ENCODE measurements at regions not wholly inside any gene's neighbourhood (a gene's known extent, or its start where the extent isn't known, plus 50 kb on each side); places are given as distances from the start of the nearest gene placed in this dataset.
"Not testable (repeated sequence)": the region's sequence is repeated elsewhere in the genome, so short reads cannot be mapped to it uniquely, and the experiment has no call there.

- WGBS, result 88% methylated on average over 2 of the region's 2 CpGs
- no peaks in the 10 kb centered on the region for H3K4me1 ChIP-seq
Observed at GRCh38 chr16:66020046-66020445, 346.4 kb upstream of the CDH5 start.

DNA sequence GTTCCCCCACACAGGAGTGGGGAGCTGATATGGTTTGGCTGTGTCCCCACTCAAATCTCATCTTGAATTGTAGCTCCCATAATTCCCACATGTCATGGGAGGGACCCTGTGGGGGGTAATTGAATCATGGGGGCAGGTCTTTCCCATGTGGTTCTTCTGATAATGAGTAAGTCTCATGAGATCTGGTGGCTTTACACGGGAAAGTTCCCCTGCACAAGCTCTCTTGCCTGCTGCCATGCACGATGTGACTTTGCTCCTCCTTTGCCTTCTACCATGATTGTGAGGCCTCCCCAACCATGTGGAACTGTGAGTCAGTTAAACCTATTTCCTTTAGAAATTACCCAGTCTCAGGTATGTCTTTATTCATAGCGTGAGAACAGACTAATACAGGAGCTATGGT, 347.0 kb upstream of the CDH5 start:
- H3K4me3 ChIP-seq; H3K36me3 ChIP-seq; H3K27ac ChIP-seq; H3K27me3 ChIP-seq; H3K4me1 ChIP-seq; DNase-seq (ENCODE audit: low spot score in 2 of 2); H3K9me3 ChIP-seq: not testable (repeated sequence)
- WGBS, result 78% methylated on average over 3 of the region's 3 CpGs

More at GRCh38 chr16:66020046-66020445, 346.4 kb upstream of the CDH5 start:
- no peak for TF ChIP-seq POLR2A (IDR thresholded peaks at IDR 0.05)
- no peak for TF ChIP-seq POLR2AphosphoS5 (IDR thresholded peaks at IDR 0.05)
- TF ChIP-seq EP300 (IDR thresholded peaks at IDR 0.05), result no peak
- TF ChIP-seq, protein P1, sequence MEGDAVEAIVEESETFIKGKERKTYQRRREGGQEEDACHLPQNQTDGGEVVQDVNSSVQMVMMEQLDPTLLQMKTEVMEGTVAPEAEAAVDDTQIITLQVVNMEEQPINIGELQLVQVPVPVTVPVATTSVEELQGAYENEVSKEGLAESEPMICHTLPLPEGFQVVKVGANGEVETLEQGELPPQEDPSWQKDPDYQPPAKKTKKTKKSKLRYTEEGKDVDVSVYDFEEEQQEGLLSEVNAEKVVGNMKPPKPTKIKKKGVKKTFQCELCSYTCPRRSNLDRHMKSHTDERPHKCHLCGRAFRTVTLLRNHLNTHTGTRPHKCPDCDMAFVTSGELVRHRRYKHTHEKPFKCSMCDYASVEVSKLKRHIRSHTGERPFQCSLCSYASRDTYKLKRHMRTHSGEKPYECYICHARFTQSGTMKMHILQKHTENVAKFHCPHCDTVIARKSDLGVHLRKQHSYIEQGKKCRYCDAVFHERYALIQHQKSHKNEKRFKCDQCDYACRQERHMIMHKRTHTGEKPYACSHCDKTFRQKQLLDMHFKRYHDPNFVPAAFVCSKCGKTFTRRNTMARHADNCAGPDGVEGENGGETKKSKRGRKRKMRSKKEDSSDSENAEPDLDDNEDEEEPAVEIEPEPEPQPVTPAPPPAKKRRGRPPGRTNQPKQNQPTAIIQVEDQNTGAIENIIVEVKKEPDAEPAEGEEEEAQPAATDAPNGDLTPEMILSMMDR (IDR thresholded peaks at IDR 0.05), result no peak
- H3K36me3 ChIP-seq, result no peaks in the 10 kb centered on the region
- DNase-seq (ENCODE audit: low spot score in 2 of 2), result no peak
- H3K27ac ChIP-seq, result no peak overlapping the region
- no peaks in the 10 kb centered on the region for H3K27me3 ChIP-seq
- no peak overlapping the region for H3K4me3 ChIP-seq
- no peaks in the 10 kb centered on the region for H3K9me3 ChIP-seq

DNA sequence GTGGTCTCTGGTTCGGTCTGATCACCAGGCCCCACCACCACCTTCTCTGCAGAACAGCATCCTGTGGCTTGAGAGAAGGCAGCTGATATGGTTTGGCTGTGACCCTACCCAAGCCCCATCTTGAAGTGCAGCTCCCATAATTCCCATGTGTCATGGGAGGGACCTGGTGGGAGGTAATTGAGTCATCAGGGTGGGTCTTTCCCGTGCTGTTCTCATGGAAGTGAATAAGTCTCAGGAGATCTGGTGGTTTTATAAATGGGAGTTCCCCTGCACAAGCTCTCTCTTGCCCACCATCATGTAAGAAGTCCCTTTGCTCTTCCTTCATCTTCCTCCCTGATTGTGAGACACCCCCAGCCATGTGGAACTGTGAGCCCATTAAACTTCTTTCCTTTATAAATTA, 352.3 kb upstream of the CDH5 start:
- no peak overlapping the region for H3K27ac ChIP-seq
- H3K4me3 ChIP-seq, result no peak overlapping the region
- no peaks in the 10 kb centered on the region for H3K27me3 ChIP-seq
- no peaks in the 10 kb centered on the region for H3K4me1 ChIP-seq
- H3K36me3 ChIP-seq, result no peaks in the 10 kb centered on the region
- WGBS, result 66% methylated on average over 2 of the region's 2 CpGs
- DNase-seq (ENCODE audit: low spot score in 2 of 2), result no peak
- TF ChIP-seq EP300 (IDR thresholded peaks at IDR 0.05) (no peak), POLR2AphosphoS5 (IDR thresholded peaks at IDR 0.05) (no peak), POLR2A (IDR thresholded peaks at IDR 0.05) (no peak)
- TF ChIP-seq, protein P1 (IDR thresholded peaks at IDR 0.05), result no peak
- no peaks in the 10 kb centered on the region for H3K9me3 ChIP-seq

GRCh38 chr16:66013486-66013885, 353.0 kb upstream of the CDH5 start:
- WGBS, result 74% methylated on average over 2 of the region's 2 CpGs

GRCh38 chr16:66008136-66008535, 358.4 kb upstream of the CDH5 start:
- TF ChIP-seq POLR2A (IDR thresholded peaks at IDR 0.05) (no peak), EP300 (IDR thresholded peaks at IDR 0.05) (no peak), POLR2AphosphoS5 (IDR thresholded peaks at IDR 0.05) (no peak)
- TF ChIP-seq, protein P1 (IDR thresholded peaks at IDR 0.05), result no peak
- H3K4me1 ChIP-seq, result no peaks in the 10 kb centered on the region
- no peak overlapping the region for H3K27ac ChIP-seq
- 90% methylated on average over 4 of the region's 4 CpGs for WGBS
- no peak overlapping the region for H3K4me3 ChIP-seq
- H3K27me3 ChIP-seq, result no peaks in the 10 kb centered on the region
- DNase-seq (ENCODE audit: low spot score in 2 of 2), result no peak
- H3K9me3 ChIP-seq, result no peaks in the 10 kb centered on the region
- no peaks in the 10 kb centered on the region for H3K36me3 ChIP-seq

More at GRCh38 chr16:66013486-66013885, 353.0 kb upstream of the CDH5 start:
- Histone ChIP-seq H3K27ac (no peak overlapping the region), H3K9me3 (no peaks in the 10 kb centered on the region), H3K36me3 (no peaks in the 10 kb centered on the region), H3K4me3 (no peak overlapping the region), H3K4me1 (no peaks in the 10 kb centered on the region), H3K27me3 (no peaks in the 10 kb centered on the region)
- DNase-seq (ENCODE audit: low spot score in 2 of 2), result no peak
- TF ChIP-seq POLR2A (IDR thresholded peaks at IDR 0.05) (no peak), POLR2AphosphoS5 (IDR thresholded peaks at IDR 0.05) (no peak), EP300 (IDR thresholded peaks at IDR 0.05) (no peak)
- TF ChIP-seq, protein P1 (IDR thresholded peaks at IDR 0.05), result no peak

GRCh38 chr16:66007717-66008116, 358.8 kb upstream of the CDH5 start:
- TF ChIP-seq POLR2A (IDR thresholded peaks at IDR 0.05) (no peak), EP300 (IDR thresholded peaks at IDR 0.05) (no peak), POLR2AphosphoS5 (IDR thresholded peaks at IDR 0.05) (no peak)
- TF ChIP-seq, protein P1 (IDR thresholded peaks at IDR 0.05), result no peak
- Histone ChIP-seq H3K4me3 (no peak overlapping the region), H3K27me3 (no peaks in the 10 kb centered on the region), H3K9me3 (no peaks in the 10 kb centered on the region), H3K36me3 (no peaks in the 10 kb centered on the region), H3K4me1 (no peaks in the 10 kb centered on the region), H3K27ac (no peak overlapping the region)
- no peak for DNase-seq (ENCODE audit: low spot score in 2 of 2)
- WGBS, result 50% methylated on average over 6 of the region's 6 CpGs

Data from suprapubic skin (tissue), 4 donors.